Fibroblast of skin of scalp (primary cell): ENCODE measurements at regions not wholly inside any gene's neighbourhood (a gene's known extent, or its start where the extent isn't known, plus 50 kb on each side); places are given as distances from the start of the nearest gene placed in this dataset.
"Not testable (repeated sequence)": the region's sequence is repeated elsewhere in the genome, so short reads cannot be mapped to it uniquely, and the experiment has no call there.

Experiments used
- DNase-seq: peaks from one replicate; pipeline ENCODE4 v3.0.0-alpha.2; 2013

DNA sequence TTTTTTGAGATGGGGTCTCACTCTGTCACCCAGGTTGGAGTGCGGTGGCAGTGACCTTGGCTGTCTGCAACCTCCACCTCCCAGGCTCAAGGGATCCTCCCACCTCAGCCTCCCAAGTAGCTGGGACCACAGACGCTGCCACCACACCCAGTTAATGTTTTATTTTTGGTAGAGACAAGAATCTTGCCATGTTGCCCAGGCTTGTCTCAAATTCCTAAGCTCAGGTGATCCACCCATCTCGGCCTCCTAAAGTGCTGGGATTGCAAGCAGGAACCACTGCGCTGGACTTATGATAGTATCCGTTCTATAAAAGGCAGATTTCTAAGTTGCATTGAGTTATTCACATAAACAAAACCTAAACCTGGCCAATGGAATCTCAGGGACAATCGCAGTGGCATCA is 321.1 kb upstream of the PRICKLE1 start:
- no peak for DNase-seq

DNA sequence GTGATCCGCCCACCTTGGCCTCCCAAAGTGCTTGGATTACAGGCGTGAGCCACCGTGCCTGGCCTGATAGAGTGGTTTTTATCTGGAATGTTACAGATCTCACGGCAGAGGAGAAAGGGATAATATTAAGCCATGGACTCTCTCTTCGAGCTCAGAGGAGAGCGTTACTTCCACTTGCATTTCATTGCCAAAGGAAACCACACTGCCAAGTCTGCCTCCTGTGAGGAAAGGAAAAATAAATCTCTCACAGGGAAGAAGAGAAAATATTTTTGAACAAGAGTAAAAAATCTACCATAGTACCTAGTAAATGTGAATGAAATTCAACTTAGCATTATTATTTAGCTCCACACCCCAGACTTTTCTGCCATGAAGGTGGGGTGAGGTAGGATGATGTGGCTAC is 319.2 kb upstream of the PRICKLE1 start:
- DNase-seq = no peak

DNA sequence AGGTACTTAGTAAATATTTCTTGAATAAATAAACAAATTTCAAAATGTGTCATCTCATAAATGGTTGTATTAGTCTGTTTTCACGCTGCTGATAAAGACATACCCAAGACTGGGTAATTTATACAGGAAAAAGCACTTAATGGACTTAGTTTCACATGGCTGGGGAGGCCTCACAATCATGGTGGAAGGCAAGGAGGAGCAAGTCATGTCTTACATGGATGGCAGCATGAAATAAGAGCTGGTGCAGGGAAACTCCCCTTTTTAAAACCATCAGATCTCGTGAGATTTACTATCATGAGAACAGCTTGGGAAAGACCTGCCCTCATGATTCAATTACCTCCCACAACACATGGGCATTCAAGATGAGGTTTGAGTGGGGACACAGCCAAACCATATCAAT is 317.3 kb upstream of the PRICKLE1 start:
- DNase-seq = not testable (repeated sequence)

DNA sequence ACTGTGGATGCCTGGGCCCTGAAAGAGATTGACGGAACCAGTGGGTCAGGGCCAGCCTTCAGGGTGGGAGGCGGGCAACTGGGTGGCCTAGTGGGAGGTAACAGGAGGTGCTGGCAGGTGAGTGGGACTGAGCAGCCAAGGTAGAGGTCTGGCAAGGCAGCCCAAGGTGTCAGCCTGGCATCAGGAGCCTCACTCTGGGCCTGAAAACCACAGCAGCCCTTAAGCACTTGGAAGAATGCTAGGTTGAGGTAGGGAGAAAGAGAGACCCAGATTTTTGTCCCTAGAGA is 315.8 kb upstream of the PRICKLE1 start:
- no peak for DNase-seq

DNA sequence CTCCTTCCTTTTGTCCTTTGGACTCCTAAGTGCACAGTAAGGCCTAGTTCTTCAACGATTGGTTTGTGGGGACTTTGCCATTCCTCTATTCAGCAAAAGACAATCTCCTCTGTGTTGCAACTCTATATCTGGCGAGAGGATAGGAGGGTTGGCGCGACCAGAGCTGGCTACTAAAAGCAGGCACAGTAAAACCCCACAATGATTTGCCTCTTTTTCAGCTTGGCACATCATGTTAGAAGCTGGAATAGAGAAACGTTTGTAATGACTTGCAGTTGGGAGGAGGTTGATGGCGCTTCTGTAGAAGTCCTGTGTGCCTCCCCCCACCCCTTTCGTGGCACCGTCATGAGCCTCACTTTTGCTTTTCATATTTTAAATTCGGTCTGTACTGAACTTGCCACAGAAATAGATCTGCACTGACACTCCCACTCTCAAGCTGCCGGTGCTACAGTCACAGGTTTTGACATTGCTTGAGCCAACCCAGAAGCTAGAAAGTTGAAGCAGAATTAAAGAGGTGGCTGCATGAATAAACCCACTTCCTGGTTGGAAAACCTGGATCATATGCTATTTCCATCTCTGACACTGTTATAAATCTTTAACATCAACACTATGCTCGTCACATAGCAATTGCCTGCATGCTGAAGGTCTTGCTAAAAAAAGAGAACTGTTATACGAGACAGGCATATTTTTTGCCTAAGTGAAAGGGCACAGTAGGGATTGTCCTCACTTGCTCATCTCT is 315.3 kb upstream of the PRICKLE1 start:
- no peak for DNase-seq

- no peak for DNase-seq
Measured at GRCh38 chr12:42903736-42904135, 314.2 kb upstream of the PRICKLE1 start.

- no peak for DNase-seq
Measured at GRCh38 chr12:42902001-42902400, 312.5 kb upstream of the PRICKLE1 start.

DNA sequence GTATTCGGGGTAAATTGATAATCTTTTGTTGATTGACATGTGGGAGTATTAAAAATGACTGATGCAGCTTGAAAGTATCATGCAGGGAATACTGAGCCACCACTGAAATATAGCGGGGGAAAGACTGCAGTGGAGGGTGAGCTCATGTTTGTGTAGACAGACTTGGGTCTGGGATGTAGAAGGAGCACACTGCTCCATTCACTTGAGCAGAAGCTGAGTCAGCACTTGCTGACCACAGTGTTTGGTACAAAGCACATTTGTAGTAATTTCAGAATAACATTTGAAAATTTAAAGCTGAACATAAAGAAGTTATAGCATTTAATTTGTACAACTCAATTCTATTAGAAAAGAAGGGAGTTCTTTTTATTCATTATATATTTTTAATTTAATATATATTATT is 304.3 kb upstream of the PRICKLE1 start:
- DNase-seq = peak; percentile 5

DNA sequence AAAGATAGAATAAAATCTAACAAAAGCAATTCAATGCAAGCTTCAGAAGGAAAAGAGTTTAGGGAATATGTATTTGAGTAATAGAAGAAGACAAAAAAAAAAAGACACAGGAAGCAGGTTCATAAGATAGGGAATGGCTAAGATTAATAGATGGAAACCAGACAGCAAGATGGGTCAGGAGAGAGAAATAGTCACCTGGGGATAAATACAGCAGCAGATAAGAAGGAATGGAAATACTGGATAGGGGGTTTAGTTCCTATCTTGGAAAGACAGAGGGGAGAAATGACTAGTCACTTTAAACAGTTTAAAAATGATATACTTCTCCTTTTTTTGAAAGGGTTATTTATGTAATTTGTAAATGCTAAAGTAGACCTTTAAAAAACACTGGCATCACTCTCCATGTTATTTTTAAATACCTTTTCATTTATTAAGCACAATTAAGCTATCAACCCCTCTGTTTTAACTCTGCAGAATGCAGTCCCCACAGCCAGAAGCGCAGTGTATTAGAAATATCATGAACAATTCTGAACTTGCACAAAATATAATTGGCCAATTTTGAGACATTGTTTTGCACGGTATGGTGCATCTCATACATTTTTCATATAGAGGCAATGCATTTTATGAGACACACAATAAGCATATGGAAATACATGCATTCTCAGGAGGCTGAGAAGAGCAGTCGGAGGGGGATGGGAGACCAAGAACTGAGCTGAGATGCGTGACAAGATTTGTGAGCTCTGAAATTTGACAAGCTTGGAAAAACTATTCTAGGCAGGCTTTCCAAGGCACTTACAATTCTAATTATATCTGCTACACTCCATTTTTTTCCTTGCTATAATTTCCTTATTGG is 303.4 kb upstream of the PRICKLE1 start:
- DNase-seq = no peak

DNA sequence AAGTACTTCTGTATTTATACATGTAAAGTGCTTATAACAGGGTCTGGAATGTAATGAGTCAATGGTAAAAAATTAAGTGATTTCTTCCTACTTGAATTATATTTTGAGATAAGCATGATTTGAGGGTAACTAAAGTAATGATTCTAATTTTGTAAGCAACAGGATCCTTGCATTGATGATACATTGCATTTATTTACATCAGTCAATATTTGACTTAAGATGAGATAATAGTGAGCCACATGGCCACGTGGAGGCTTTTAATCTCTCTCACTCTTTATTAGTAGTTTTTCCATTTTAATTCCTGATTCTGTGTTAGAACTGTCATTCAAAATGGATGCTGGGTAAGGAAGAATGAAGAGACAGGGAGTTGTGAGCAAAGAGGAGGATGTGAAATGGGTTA is 298.1 kb upstream of the PRICKLE1 start:
- DNase-seq = no peak

GRCh38 chr12:42886160-42886559 is 296.6 kb upstream of the PRICKLE1 start:
- DNase-seq = no peak

GRCh38 chr12:42885677-42886076 is 296.1 kb upstream of the PRICKLE1 start:
- no peak for DNase-seq

GRCh38 chr12:42884116-42884515 is 294.6 kb upstream of the PRICKLE1 start:
- DNase-seq = no peak

GRCh38 chr12:42873401-42873800 is 283.9 kb upstream of the PRICKLE1 start:
- DNase-seq = no peak

GRCh38 chr12:42871816-42872215 is 282.3 kb upstream of the PRICKLE1 start:
- no peak for DNase-seq

GRCh38 chr12:42868291-42868690 is 278.7 kb upstream of the PRICKLE1 start:
- no peak for DNase-seq

GRCh38 chr12:42865282-42865681 is 275.7 kb upstream of the PRICKLE1 start:
- DNase-seq = no peak

- DNase-seq = no peak
Measured at GRCh38 chr12:42862055-42862454, 272.5 kb upstream of the PRICKLE1 start.

DNA sequence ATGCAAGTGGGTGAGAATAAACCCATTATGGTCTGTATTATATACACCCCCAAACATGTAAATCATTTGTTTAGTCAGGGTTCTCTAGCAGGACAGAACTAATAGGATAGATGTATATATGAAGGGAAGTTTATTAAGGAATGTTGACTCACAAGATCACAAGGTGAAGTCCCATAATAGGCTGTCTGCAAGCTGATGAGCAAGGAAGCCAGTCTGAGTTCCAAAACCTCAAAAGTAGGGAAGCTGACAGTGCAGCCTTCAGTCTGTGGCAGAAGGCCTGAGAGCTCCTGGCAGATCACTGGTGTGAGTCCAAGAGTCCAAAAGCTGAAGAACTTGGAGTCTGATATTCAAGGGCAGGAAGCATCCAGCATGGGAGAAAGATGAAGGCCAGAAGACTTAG is 270.8 kb upstream of the PRICKLE1 start:
- DNase-seq = not testable (repeated sequence)

DNA sequence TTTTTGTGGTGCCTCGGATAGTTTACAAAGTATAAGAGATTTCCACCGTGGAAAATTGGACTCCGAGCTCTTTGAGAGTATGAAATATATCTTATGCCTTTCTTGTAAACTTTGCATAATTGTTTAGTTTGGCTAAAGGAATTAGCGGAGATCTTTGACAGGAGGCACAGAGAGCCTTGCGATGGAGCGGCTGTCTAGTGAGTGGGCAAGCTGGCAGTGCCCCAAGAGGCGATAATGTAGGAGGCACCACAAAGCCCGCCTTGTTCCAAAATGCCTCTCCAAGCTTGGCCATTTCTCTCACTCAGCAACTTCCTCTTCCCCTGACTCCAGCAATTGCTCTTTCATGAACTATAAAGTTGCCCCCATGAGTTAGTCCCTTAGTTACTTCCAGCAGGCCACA is 270.1 kb upstream of the PRICKLE1 start:
- no peak for DNase-seq

- DNase-seq = no peak
Measured at GRCh38 chr12:42857106-42857505, 267.6 kb upstream of the PRICKLE1 start.

- DNase-seq = no peak
Measured at GRCh38 chr12:42855362-42855950, 265.9 kb upstream of the PRICKLE1 start.

DNA sequence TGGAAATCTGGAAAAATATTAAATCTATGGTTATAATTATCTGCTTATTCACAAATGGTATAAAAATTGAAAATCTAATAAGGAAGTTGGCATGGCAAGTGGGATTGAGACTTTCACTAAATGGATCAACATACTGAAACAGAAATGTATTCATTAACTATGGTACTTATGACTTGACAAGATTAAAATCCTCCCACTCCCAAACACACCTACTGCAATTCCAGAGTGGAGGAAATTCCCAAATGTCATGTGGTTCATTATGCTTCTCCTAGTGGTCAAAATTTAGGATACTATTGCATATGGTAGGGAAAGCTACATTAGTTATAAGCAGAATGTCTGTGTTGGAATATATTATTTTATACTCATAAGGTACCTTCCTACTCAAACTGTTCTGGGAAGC is 265.3 kb upstream of the PRICKLE1 start:
- DNase-seq = no peak

GRCh38 chr12:42854208-42854607 is 264.7 kb upstream of the PRICKLE1 start:
- DNase-seq = no peak
